Endometrium (tissue), 2 donors: ENCODE measurements at regions not wholly inside any gene's neighbourhood (a gene's known extent, or its start where the extent isn't known, plus 50 kb on each side); places are given as distances from the start of the nearest gene placed in this dataset.
"Not testable (repeated sequence)": the region's sequence is repeated elsewhere in the genome, so short reads cannot be mapped to it uniquely, and the experiment has no call there.

Experiments
- FAIRE-seq: peaks from 2 replicates; lab custom pipeline; 2012; peaks lifted over from hg19 to GRCh38; lab: Jason Lieb, UNC
- donor health status: control.
- donor health status: control.

DNA sequence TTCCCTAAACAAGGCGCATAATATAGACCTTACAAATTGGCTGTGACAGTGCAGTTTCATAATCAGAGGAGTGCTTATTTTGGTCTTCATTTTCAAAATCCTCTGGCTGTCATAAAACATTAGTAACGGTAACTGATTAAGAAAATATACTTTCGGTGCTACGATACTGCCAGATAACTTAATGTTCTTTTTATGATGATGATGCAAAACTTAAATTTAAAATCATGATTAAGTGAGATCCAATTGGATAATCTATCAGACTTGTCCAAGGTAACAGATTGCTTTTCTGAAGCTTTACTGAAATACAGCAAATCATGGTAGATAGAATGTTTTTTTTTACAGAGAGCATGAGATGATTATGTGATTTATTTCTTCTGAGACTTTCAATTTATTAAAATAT lies 364.2 kb upstream of the CNTN3 start:
- no peak for FAIRE-seq

DNA sequence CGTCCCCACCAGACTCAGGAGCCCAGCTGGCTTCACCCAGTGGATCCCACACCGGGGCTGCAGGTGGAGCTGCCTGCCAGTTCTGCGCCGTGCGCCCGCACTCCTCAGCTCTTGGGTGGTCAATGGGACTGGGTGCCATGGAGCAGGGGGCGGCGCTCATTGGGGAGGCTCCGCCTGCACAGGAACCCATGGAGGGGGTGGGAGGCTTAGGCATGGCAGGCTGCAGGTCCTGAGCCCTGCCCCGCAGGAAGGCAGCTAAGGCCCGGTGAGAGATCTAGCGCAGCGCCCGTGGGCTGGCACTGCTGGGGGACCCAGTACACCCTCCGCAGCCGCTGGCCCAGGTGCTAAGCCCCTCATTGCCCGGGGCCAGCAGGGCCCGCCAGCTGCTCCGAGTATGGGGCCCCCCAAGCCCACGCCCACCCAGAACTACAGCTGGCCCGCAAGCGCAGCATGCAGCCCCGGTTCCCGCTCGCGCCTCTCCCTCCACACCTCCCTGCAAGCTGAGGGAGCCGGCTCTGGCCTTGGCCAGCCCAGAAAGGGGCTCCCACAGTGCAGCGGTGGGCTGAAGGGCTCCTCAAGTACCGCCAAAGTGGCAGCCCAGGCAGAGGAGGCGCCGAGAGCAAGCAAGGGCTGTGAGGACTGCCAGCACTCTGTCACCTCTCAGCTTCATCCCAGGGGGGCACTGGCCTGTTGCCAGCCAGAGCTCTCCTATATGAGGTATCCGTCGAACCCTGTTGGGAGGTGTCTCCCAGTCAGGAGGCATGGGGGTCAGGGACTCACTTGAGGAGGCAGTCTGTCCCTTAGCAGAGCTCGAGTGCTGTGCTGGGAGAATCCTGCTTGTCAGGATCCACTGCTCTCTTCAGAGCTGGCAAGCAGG lies 370.8 kb upstream of the CNTN3 start:
- not testable (repeated sequence) for FAIRE-seq

GRCh38 chr3:74988095-74988494 lies 373.6 kb upstream of the CNTN3 start:
- no peak for FAIRE-seq

DNA sequence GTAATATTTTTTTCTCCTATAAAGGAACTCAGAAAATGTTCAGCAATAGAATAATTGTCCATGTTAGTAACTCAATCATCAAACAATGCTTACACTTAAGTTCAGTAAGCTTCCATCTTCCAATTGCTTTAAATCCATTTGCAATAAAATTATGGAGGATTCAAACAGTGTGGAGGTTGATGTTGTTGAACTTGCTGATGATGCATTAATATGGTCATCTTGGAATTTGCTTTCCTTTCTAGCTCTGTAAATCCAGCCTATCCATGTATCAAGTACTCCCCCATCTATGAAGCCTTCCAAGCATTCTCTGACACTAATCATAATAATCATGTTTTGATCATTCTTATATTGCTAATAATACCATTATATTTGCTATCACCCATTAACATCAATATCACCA lies 378.4 kb upstream of the CNTN3 start:
- FAIRE-seq: no peak

- no peak for FAIRE-seq
These were observed 386.9 kb upstream of the CNTN3 start for GRCh38 chr3:75001330-75001729.

- no peak for FAIRE-seq
These were observed 398.4 kb upstream of the CNTN3 start for GRCh38 chr3:75012791-75013331.

DNA sequence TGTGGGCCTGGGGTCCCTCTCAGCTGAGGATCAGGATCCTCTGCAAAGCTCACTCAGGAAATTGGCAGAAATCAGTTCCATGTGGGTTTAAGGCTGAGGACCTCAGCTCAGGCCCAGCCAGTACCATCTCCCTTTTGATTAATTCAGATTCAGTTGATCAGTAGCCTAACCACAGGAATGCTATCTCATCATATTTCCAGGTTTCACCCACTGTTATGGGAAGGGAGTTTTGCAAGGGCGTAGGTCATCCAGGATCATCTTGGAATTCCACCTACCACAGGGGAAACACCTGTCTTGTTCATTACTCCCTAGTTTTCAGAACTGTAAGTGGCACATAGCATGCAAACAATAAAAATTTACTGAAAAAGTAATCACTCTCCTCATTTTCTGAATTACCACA lies 399.5 kb upstream of the CNTN3 start:
- no peak for FAIRE-seq

- FAIRE-seq: no peak
These were observed 400.8 kb upstream of the CNTN3 start for GRCh38 chr3:75015280-75015679.

GRCh38 chr3:75035146-75035545 lies 420.7 kb upstream of the CNTN3 start:
- FAIRE-seq: no peak

- no peak for FAIRE-seq
These were observed 428.5 kb upstream of the CNTN3 start for GRCh38 chr3:75042941-75043340.

DNA sequence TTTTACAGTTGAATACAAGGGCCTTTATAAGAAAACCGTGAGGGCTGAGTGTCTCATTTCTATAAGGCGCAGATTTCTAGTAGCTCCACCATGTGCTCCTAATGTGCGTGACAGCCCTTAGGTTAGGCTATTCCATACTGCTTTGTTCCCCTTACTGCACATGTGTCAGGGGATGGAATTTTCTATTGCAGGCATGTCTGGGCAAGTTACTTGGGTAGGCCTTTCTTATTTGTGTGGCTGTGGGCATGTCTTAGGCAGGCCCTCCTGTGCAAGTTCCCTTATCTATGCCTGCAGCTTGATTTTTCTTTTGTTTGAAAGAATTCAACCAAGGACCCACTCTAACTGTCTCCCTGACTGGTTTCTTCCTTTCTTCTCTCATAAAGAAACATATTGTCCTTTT lies 434.2 kb upstream of the CNTN3 start:
- no peak for FAIRE-seq

DNA sequence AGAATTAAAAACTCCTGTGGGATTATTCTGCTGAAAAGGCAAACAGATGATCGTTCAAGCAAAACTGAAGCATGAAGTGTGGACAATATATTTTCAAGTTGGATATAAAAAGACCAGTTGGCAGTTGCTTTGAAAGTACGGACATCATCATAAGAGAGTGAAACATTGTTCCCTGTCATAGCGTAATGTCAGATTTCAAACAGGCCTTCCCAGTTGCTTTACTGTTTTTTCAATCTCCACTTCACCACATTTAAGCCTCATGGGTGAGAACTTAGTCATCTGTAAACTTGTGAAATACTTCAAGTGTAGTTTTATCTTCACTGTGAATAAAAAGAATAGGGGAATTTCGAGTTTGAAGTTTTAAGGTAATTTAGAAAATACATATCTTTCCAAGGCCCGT lies 435.1 kb upstream of the CNTN3 start:
- no peak for FAIRE-seq

DNA sequence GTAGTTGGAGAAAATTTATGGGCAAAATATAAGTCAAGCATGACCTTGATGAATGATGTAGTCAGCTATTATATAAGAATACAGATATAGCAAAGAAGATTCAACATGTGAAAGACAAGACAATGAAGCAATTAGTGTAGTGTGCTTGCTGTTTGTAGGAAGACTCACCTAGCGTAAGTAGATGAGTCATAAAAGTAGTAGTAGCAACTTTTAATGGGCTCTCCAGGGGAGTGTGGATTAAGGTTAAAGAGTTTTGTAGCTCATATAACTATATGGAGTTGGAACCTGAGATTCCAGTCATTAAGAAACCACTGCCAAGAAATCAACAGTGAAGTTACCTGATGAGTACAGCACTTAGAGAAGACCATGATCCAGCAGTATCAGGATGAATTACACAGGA lies 444.7 kb upstream of the CNTN3 start:
- no peak for FAIRE-seq

GRCh38 chr3:75061806-75062205 lies 447.3 kb upstream of the CNTN3 start:
- no peak for FAIRE-seq

DNA sequence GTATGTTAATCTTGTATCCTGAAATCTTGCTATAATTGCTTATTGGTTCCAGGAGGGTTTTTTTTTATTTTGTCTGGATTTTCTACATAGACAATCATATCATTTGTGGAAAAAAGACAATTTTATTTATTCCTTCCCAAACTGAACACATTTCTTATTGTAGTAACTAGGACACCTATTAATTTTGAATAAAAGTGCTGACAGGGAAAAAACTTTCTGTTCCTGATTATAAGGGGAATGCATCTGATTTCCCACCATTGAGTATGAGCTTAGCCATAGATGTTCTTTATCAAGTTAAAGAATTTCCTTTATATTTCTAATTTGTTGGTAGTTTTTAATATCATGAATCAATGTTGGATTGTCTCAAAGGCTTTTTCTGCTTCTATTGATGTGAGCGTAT lies 460.7 kb upstream of the CNTN3 start:
- no peak for FAIRE-seq

DNA sequence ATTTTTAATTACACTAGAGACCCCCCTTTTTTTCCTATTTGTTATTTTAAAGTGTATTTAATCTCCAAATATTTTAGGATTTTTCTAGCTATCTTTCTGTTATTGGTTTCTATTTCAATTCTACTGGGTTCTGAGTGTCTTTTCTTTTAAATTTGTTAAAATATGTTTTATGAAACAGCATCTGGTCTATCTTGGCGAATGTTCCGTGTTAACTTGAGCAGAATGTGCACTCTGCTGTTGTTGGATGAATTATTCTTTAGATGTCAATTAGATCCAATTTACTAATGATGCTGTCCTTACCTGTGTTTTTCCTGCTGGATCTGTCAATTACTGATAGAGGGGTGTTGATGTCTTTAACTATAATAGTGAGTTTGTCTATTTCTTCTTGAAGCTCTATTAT lies 462.0 kb upstream of the CNTN3 start:
- no peak for FAIRE-seq

GRCh38 chr3:75078290-75078689 lies 463.8 kb upstream of the CNTN3 start:
- FAIRE-seq: no peak

- FAIRE-seq: no peak
These were observed 468.4 kb upstream of the CNTN3 start for GRCh38 chr3:75082845-75083244.

DNA sequence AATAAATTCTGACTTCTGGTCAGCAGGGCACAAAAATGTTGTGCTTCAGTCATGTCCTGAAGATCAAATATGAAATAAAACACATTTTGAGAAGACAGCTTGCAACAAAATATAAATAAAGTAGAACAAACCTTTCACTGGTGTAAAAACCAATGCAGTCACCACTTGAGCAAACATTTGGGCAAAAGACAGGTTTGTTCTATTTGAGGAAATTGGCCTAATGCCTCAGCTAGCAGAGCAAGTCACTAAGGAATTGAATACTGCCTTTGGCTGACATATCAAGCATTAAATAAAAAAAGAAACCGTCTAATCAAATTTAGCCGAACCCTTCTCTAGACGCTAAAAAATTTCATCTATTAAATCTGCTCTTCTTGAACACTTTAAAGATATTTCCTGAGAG lies 475.4 kb upstream of the CNTN3 start:
- FAIRE-seq: no peak

DNA sequence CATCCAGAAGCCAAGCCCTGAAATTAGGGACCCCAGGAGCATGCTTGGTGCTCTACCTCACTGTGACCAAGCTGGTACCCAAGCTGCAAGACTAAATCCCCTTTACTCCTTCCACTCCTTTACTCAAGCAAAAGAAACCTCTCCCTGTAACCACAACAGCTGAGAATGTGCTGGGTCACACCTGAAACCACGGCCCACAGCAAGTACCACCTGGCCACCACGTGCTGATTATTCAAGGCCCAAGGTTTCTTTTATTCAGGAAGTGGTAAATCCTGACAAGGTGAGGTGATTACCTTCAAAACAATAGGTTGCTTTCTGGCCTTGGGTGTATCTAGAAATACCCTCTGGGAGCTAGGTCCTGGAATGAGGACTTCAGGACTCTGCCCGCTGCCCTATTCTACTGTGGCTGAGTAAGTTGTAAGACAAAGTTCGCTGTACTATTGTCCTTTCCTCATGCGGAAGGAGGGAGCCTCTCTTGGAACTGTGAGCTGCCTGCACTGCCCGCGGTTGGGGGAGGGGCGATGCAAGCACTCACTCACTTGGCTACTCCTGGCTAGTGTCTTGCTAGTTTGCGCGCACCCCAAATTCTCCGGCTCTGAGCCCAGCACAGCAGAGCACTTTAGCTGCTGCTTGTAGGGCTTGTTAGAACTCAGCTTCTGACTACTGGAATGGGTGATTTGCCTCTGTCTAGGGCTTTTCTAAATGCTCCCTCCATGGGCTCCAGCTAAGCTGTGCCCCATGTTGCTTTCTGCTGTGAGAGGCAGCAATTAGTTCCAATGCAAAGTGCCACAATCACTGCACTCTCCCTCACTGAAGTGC lies 487.1 kb upstream of the CNTN3 start:
- FAIRE-seq: no peak

DNA sequence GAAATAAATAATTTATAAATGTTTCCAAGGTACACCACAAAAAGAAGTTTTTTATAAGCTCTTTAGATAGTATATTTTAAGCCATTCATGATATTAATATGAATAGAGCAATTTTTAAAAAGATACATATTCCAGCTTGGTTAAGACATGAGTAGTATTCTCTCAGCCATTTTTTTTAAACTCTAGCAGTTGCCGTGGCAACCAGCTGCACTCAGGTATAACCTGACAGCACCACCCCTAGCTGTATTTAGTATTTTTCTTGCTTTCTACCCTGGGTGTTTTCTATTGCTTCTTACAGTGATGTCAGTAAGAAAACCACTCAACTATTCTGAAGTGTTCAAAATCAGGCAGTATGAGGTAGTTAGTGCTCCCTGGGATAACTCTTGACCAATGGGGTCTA lies 496.3 kb upstream of the CNTN3 start:
- no peak for FAIRE-seq

- no peak for FAIRE-seq
These were observed 501.2 kb upstream of the CNTN3 start for GRCh38 chr3:75115695-75116094.

- FAIRE-seq: no peak
These were observed 504.3 kb upstream of the CNTN3 start for GRCh38 chr3:75118779-75119178.
